Amygdala (tissue), 56 donors: ENCODE measurements at regions not wholly inside any gene's neighbourhood (a gene's known extent, or its start where the extent isn't known, plus 50 kb on each side); places are given as distances from the start of the nearest gene placed in this dataset.

Source experiments
- DNase-seq, 56 donors: peaks; one replicate each; lab custom pipeline; 2025; lab: John Stamatoyannopoulos, UW

DNA sequence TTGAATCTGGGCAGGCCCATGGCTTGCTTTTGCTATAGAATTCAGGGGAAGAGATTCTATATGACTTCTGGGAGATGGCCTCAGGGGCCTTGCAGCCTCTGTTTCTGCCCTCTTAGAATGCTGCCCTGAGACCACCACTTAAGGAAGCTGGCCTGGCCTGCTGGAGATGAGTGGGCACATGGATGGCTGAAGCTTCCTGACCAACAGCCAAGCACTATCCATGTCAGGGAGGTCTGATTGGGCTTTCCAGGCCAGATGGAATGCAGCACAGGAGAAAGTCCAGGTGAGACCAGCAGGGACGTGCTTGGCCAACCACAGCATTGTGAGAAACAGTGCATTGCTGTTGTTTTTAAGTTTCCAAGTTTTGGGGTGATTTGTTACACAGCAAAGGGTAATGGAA is 308.1 kb downstream of the PTPRU start:
- DNase-seq = no peak

DNA sequence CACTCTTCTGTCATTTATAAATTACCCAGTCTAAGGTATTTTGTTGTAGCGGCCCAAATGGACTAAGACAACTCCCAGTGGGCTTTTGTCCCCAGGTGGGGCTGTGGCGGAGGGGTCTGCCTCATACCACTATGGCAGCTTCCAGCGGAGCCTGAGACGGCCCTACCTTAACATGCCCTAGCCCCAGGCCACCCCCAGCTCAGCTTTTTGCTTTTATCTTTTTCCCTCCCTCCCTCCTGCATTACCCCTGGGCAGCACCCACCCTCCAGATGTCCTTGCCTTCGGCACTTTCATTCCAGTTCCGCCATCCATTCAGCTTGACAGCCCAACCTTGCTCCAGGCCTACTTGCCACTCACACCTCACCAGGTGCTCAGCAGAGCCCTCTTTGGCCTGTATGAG is 307.3 kb downstream of the PTPRU start:
- no peak for DNase-seq

DNA sequence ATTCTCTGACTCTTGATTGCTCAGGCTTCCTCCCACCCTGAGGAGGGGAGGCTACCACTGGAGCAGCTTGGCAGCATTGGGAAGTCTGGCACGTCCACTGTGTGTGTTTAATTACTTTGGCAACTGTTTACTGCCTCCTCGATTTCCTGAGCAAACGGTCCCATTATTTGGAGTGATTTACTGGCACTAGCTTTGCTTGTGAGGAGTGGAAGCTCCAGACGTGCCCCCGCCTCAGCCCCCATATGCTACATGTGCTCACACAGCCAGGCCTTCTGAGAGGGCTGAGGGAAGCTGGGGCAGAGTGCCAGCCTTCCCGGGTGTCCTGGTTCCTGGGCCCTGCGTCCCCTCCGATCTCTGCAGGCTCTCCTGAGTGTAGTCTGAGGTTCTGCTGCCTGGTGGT is 306.2 kb downstream of the PTPRU start:
- peak in 1 of 56 donors; percentile 6 for DNase-seq

- no peak for DNase-seq
Observed at GRCh38 chr1:29541631-29542030, 305.3 kb downstream of the PTPRU start.

- no peak for DNase-seq
Observed at GRCh38 chr1:29540801-29541357, 304.6 kb downstream of the PTPRU start.

- no peak for DNase-seq
Observed at GRCh38 chr1:29539971-29540370, 303.6 kb downstream of the PTPRU start.

DNA sequence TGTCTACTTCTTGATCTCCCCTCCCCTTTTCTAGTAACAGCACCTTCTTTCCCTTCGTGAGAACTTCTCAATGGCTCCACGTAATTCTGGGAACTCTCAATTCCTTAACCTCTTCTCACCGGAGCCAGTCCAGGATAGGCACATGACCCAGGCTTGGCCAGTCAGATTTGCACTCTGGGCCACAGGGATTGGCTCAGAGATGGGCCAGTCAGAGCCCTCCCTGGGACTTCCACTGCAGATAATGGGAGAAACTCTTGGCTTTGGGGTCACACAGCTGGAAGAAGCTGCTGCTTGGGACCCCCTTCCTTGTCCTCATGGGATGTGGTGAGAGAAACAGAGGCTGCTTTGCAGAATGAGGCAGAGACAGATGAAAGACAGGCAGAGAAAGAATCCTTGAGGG is 302.3 kb downstream of the PTPRU start:
- no peak for DNase-seq

- DNase-seq = no peak
Observed at GRCh38 chr1:29532751-29533150, 296.4 kb downstream of the PTPRU start.

GRCh38 chr1:29532285-29532684 is 296.0 kb downstream of the PTPRU start:
- no peak for DNase-seq

DNA sequence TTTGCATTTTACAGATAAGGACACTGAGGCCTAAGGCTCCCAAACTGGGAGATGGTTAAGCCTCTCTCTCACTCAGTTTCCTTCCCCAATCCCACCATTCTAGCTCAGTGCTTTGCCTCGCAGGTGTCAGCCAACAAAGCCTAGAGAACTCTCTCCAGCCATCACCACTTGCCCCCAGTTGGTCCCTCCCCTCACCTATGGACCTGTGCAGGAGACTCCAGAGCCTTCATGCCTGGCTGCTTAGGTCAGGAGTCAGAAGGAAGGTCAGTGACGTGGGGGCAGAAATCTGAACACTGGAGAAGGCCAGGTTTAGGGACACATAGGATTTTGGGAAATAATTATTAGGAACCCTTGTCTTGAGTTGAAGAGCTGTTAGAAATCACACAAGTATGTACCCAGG is 295.3 kb downstream of the PTPRU start:
- DNase-seq = no peak

DNA sequence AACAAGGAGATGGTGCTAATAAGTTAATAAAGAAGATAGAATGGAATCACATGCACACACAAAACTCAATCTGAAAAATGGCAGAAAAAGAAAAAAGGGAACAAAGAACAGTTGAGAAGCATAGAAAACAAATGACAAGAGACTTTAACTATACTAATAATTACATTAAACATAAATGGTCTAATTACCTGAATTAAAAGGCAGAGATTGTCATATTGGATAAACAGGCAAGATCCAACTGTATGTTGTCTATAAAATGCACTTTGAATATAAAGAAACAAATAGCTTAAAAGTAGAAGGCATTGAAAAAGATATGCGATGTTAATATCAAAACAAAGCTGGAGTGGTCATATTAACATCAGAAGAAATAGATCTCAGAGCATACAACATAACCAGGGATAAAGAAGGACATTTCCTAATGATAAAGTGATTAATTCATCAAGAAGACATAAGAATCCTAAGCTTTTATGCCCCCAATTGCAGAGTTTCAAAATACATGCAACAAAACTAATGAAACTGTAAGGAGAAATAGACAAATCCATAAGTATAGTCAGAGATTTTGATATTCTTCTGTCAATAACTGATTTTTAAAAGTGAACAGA is 293.5 kb downstream of the PTPRU start:
- DNase-seq = no peak

GRCh38 chr1:29527314-29528004 is 291.1 kb downstream of the PTPRU start:
- no peak for DNase-seq

DNA sequence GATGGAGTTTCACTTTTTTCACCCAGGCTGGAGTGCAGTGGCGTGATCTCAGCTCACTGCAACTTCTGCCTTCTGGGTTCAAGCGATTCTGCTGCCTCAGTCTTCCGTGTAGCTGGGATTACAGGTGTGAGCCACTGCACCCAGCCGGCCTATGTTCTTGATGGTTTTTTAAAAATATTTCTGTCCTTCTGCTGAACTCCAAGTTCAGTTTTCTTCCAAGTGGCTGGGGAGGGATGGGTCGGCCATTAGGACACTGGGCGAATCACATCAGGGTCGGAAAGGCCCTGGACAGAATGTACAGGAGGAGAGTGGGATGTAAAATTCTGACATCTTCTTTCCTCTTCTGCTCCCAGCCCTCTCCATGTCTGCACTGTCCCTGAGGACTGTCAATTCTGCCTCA is 289.6 kb downstream of the PTPRU start:
- no peak for DNase-seq

GRCh38 chr1:29524285-29525065 is 288.2 kb downstream of the PTPRU start:
- no peak for DNase-seq

DNA sequence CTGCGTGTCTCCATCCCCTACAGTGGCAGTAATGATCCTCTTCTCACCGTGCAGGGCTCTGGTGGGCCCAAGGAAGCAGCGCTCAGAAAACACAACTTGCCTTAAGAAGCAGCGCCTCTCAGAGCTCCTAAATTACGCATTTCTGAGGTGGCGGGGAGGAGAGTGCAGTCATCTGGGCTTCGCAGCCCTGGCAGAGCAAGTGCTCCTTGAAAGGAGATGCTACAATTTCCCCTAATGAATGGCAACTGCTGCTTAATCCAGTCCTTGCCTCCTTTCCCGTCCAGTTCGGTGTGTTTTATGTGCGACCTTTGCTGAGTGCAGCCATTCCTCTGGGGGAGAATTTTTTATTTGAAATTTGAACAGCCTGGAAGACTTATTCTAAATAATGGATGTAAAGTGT is 287.3 kb downstream of the PTPRU start:
- no peak for DNase-seq

DNA sequence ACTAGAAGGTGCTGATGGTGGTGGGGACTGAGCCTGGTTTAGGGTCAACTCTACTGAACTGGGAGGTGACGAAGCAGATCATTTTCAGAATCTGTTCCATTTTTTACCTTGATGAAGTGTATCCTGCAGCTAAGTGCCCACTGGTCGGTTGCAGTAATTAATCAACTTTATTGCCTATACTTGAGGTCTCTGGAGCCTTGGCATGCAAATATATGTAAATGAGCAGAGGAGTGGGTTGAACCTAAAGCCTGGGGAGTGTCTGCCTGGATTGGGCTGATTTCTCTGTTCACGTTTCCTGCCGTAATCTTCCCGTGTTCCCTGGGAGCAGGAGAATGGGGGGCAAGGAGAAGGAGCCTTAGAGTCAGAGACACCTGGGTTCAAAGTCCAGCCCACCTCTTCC is 286.8 kb downstream of the PTPRU start:
- no peak for DNase-seq

DNA sequence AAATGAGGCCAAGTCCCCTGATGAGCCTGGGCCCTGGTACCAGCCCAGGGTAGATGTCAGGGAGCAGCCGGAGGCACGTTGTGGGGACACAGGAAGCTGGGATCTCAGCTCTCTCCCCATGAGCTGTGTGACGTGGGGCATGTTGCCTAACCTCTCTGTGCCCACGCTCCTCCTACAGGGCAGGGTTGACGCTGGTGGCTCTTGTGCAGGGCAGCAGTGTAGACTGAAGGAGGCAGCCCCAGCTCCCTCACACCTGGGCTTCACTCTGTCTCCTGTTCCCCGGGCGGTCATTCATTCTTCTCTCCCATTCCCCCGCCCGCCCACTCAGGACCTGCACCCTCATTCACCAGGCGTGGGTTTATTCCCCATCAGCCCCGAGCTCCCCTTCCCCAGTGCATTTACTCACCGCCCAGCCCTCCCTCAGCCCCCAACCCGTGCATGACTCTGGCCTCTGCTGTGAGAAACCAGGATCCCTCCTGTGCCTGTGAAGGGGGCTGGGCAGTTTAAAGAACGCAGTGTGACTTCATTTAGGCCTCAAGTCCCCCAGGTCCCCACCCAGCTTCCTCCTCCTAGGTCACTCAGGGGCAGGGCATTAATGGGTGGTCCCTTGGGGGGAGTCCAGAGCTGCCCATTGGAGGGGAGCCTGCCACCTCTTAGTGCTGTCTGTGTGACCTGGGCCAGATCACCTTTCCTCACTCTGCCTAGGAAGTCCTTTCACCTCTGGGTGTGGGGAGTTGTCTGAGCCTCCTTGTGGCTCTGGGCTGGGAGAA is 285.7 kb downstream of the PTPRU start:
- DNase-seq = no peak

- DNase-seq = no peak
Observed at GRCh38 chr1:29521438-29521715, 285.1 kb downstream of the PTPRU start.

- no peak for DNase-seq
Observed at GRCh38 chr1:29520571-29521437, 284.5 kb downstream of the PTPRU start.

DNA sequence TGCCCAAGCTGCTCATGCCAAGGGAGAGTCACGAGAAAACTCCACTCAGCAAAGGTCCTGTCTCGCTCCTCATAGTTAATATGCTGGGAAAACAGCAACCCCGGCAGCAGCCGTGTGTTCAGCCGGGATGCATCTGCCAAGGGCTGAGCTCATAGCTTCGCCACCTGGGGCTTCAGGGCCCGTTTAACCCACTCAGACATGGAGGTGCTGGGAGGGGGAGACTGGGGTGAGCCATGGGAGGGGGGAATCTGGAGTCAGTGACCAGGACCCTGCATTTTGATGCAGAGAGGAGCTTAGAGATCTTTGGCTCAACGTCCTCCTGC is 283.4 kb downstream of the PTPRU start:
- DNase-seq = no peak
